HFFc6 (cell line): ENCODE measurements at regions not wholly inside any gene's neighbourhood (a gene's known extent, or its start where the extent isn't known, plus 50 kb on each side); places are given as distances from the start of the nearest gene placed in this dataset.

Experiments
- DNase-seq: peaks from one replicate; pipeline ENCODE4 v3.0.0-alpha.2; 2018
- H3K27ac Mint-ChIP-seq: 2 replicates; pipeline ENCODE4 v1.8.0; 2020; ENCODE audit warnings: mild to moderate bottlenecking, mixed read lengths
- H3K27me3 Mint-ChIP-seq: 2 replicates; pipeline ENCODE4 v1.8.0; 2021; ENCODE audit warnings: mild to moderate bottlenecking, moderate library complexity, mixed read lengths; ENCODE audit not compliant: insufficient read depth
- H3K36me3 Mint-ChIP-seq: 2 replicates; pipeline ENCODE4 v1.8.0; 2021; ENCODE audit warnings: low read depth, mixed read lengths
- H3K4me1 Mint-ChIP-seq: 2 replicates; pipeline ENCODE4 v1.8.0; 2020; ENCODE audit warnings: low read depth, mixed read lengths
- H3K4me3 Mint-ChIP-seq: 2 replicates; pipeline ENCODE4 v1.8.0; 2020; ENCODE audit warnings: mild to moderate bottlenecking, moderate library complexity, mixed read lengths
- H3K9me3 Mint-ChIP-seq: 2 replicates; pipeline ENCODE4 v1.8.0; 2020; ENCODE audit warnings: mild to moderate bottlenecking, mixed read lengths
- CTCF ChIP-seq: fragments of 200-600 bp; sonication (generic); IDR thresholded peaks from 2 replicates; pipeline ENCODE4 v1.5.0; 2021; ENCODE audit warnings: antibody characterized with exemption, mild to moderate bottlenecking

- Mint-ChIP-seq H3K27ac (no peak overlapping the region), H3K27me3 (no peaks in the 10 kb centered on the region; the same call in 1 of the 2 replicates), H3K4me3 (no peak overlapping the region), H3K9me3 (peaks cover 50% of the 10 kb centered on the region), H3K36me3 (no peaks in the 10 kb centered on the region; the same call in 1 of the 2 replicates), H3K4me1 (no peaks in the 10 kb centered on the region)
- TF ChIP-seq CTCF, result peak; percentile 38; the same call in 1 of the 2 replicates
- DNase-seq, result no peak
These were observed 151.2 kb downstream of the DMRTA2 start for GRCh38 chr1:50271968-50272578.

- peaks cover 48% of the 10 kb centered on the region for H3K9me3 Mint-ChIP-seq
These were observed 151.9 kb downstream of the DMRTA2 start for GRCh38 chr1:50271337-50271736.

GRCh38 chr1:50270926-50271325 is 152.3 kb downstream of the DMRTA2 start:
- H3K36me3 Mint-ChIP-seq, result no peaks in the 10 kb centered on the region; the same call in 1 of the 2 replicates
- H3K27me3 Mint-ChIP-seq, result no peaks in the 10 kb centered on the region; the same call in 1 of the 2 replicates
- peaks cover 44% of the 10 kb centered on the region for H3K9me3 Mint-ChIP-seq
- H3K4me3 Mint-ChIP-seq, result no peak overlapping the region
- DNase-seq, result no peak
- TF ChIP-seq CTCF, result no peak
- no peaks in the 10 kb centered on the region for H3K4me1 Mint-ChIP-seq
- no peak overlapping the region for H3K27ac Mint-ChIP-seq

More at GRCh38 chr1:50271337-50271736, 151.9 kb downstream of the DMRTA2 start:
- Mint-ChIP-seq H3K27me3 (no peaks in the 10 kb centered on the region; the same call in 1 of the 2 replicates), H3K4me1 (no peaks in the 10 kb centered on the region), H3K27ac (no peak overlapping the region), H3K4me3 (no peak overlapping the region), H3K36me3 (no peaks in the 10 kb centered on the region; the same call in 1 of the 2 replicates)
- no peak for DNase-seq
- TF ChIP-seq CTCF, result no peak

- no peak for DNase-seq
- H3K9me3 Mint-ChIP-seq, result peaks cover 55% of the 10 kb centered on the region
- H3K27me3 Mint-ChIP-seq, result no peaks in the 10 kb centered on the region; the same call in 1 of the 2 replicates
- no peak for TF ChIP-seq CTCF
- H3K4me1 Mint-ChIP-seq, result no peaks in the 10 kb centered on the region
- H3K36me3 Mint-ChIP-seq, result no peaks in the 10 kb centered on the region
- no peak overlapping the region for H3K4me3 Mint-ChIP-seq
- no peak overlapping the region for H3K27ac Mint-ChIP-seq
These were observed 155.2 kb downstream of the DMRTA2 start for GRCh38 chr1:50268049-50268448.

GRCh38 chr1:50266509-50266908 is 156.7 kb downstream of the DMRTA2 start:
- Mint-ChIP-seq H3K9me3 (peaks cover 60% of the 10 kb centered on the region), H3K27ac (no peak overlapping the region), H3K27me3 (no peaks in the 10 kb centered on the region; the same call in 1 of the 2 replicates), H3K4me1 (no peaks in the 10 kb centered on the region), H3K36me3 (no peaks in the 10 kb centered on the region), H3K4me3 (no peak overlapping the region)
- no peak for TF ChIP-seq CTCF
- no peak for DNase-seq
